ENCODE measurements at regions not wholly inside any gene's neighbourhood (a gene's known extent, or its start where the extent isn't known, plus 50 kb on each side); places are given as distances from the start of the nearest gene placed in this dataset.

- H3K4me3 ChIP-seq (ENCODE audit: low read depth, low read length): no peak overlapping the region
- TF ChIP-seq CTCF (IDR thresholded peaks at IDR 0.05; ENCODE audit: insufficient read depth, low read length, missing control alignments): no peak
- no peak for DNase-seq (ENCODE audit: low read depth, low spot score)
- CTCF ChIA-PET: no interaction called here
- POLR2A ChIA-PET: no interaction called here
These were observed 1068.0 kb upstream of the EPHA7 start for GRCh38 chr6:94487371-94487770.

- POLR2A ChIA-PET: no interaction called here
- CTCF ChIA-PET: no interaction called here
- no peak for DNase-seq (ENCODE audit: low read depth, low spot score)
- H3K4me3 ChIP-seq (ENCODE audit: low read depth, low read length): no peak overlapping the region
- TF ChIP-seq CTCF (IDR thresholded peaks at IDR 0.05; ENCODE audit: insufficient read depth, low read length, missing control alignments): no peak
These were observed 1059.0 kb upstream of the EPHA7 start for GRCh38 chr6:94478133-94479005.

GRCh38 chr6:94468830-94469229 lies 1049.5 kb upstream of the EPHA7 start:
- ChIA-PET CTCF (no interaction called here), POLR2A (no interaction called here)

GRCh38 chr6:94464018-94464510 lies 1044.7 kb upstream of the EPHA7 start:
- no peak for TF ChIP-seq CTCF (IDR thresholded peaks at IDR 0.05; ENCODE audit: insufficient read depth, low read length, missing control alignments)
- POLR2A ChIA-PET: no interaction called here

More at GRCh38 chr6:94468830-94469229, 1049.5 kb upstream of the EPHA7 start:
- no peak for TF ChIP-seq CTCF (IDR thresholded peaks at IDR 0.05; ENCODE audit: insufficient read depth, low read length, missing control alignments)
- H3K4me3 ChIP-seq (ENCODE audit: low read depth, low read length): no peak overlapping the region
- DNase-seq (ENCODE audit: low read depth, low spot score): no peak

GRCh38 chr6:94463306-94463705 lies 1043.9 kb upstream of the EPHA7 start:
- DNase-seq (ENCODE audit: low read depth, low spot score): no peak
- ChIA-PET POLR2A (no interaction called here), CTCF (no interaction called here)
- TF ChIP-seq CTCF (IDR thresholded peaks at IDR 0.05; ENCODE audit: insufficient read depth, low read length, missing control alignments): no peak
- H3K4me3 ChIP-seq (ENCODE audit: low read depth, low read length): no peak overlapping the region

More at GRCh38 chr6:94464018-94464510, 1044.7 kb upstream of the EPHA7 start:
- CTCF ChIA-PET: no interaction called here
- no peak for DNase-seq (ENCODE audit: low read depth, low spot score)
- no peak overlapping the region for H3K4me3 ChIP-seq (ENCODE audit: low read depth, low read length)

GRCh38 chr6:94462231-94462630 lies 1042.9 kb upstream of the EPHA7 start:
- POLR2A ChIA-PET: no interaction called here
- no peak for TF ChIP-seq CTCF (IDR thresholded peaks at IDR 0.05; ENCODE audit: insufficient read depth, low read length, missing control alignments)
- H3K4me3 ChIP-seq (ENCODE audit: low read depth, low read length): no peak overlapping the region
- DNase-seq (ENCODE audit: low read depth, low spot score): no peak
- CTCF ChIA-PET: no interaction called here
